ENCODE measurements at regions not wholly inside any gene's neighbourhood (a gene's known extent, or its start where the extent isn't known, plus 50 kb on each side); places are given as distances from the start of the nearest gene placed in this dataset.

GRCh38 chr22:47681411-47682165, 919.1 kb downstream of the TBC1D22A start:
- intact Hi-C loops (cut with DNase I) = no loop called here
- ATAC-seq = no peak
- DNase-seq (ENCODE audit: missing footprints) = no peak

GRCh38 chr22:47678636-47679287, 916.3 kb downstream of the TBC1D22A start:
- intact Hi-C loops (cut with DNase I) = no loop called here

GRCh38 chr22:47678048-47678447, 915.6 kb downstream of the TBC1D22A start:
- no peak for DNase-seq (ENCODE audit: missing footprints)
- intact Hi-C loops (cut with DNase I) = no loop called here
- no peak for ATAC-seq

More at GRCh38 chr22:47678636-47679287, 916.3 kb downstream of the TBC1D22A start:
- no peak for ATAC-seq
- no peak for DNase-seq (ENCODE audit: missing footprints)

GRCh38 chr22:47676685-47677084, 914.2 kb downstream of the TBC1D22A start:
- DNase-seq (ENCODE audit: missing footprints) = no peak
- intact Hi-C loops (cut with DNase I) = no loop called here
- no peak for ATAC-seq

GRCh38 chr22:47674600-47674999, 912.1 kb downstream of the TBC1D22A start:
- intact Hi-C loops (cut with DNase I) = no loop called here
- ATAC-seq = no peak
- DNase-seq (ENCODE audit: missing footprints) = no peak

- no peak for ATAC-seq
- intact Hi-C loops (cut with DNase I) = no loop called here
Observed at GRCh38 chr22:47673557-47673956, 911.1 kb downstream of the TBC1D22A start.

GRCh38 chr22:47672526-47672925, 910.1 kb downstream of the TBC1D22A start:
- intact Hi-C loops (cut with DNase I) = no loop called here
- no peak for DNase-seq (ENCODE audit: missing footprints)
- ATAC-seq = no peak

More at GRCh38 chr22:47673557-47673956, 911.1 kb downstream of the TBC1D22A start:
- no peak for DNase-seq (ENCODE audit: missing footprints)

GRCh38 chr22:47665151-47665550, 902.7 kb downstream of the TBC1D22A start:
- intact Hi-C loops (cut with DNase I) = no loop called here
- DNase-seq (ENCODE audit: missing footprints) (no peak), ATAC-seq (no peak)

GRCh38 chr22:47663615-47664605, 901.5 kb downstream of the TBC1D22A start:
- intact Hi-C loops (cut with DNase I) = no loop called here
- ATAC-seq = no peak
- no peak for DNase-seq (ENCODE audit: missing footprints)

GRCh38 chr22:47659467-47660223, 897.2 kb downstream of the TBC1D22A start:
- no peak for DNase-seq (ENCODE audit: missing footprints)
- intact Hi-C loops (cut with DNase I) = no loop called here
- ATAC-seq = no peak

GRCh38 chr22:47658182-47658581, 895.7 kb downstream of the TBC1D22A start:
- ATAC-seq (no peak), DNase-seq (ENCODE audit: missing footprints) (no peak)
- intact Hi-C loops (cut with DNase I) = no loop called here

GRCh38 chr22:47657224-47657623, 894.8 kb downstream of the TBC1D22A start:
- DNase-seq (ENCODE audit: missing footprints) = no peak
- ATAC-seq = no peak
- intact Hi-C loops (cut with DNase I) = no loop called here

- no peak for DNase-seq (ENCODE audit: missing footprints)
- no peak for ATAC-seq
- intact Hi-C loops (cut with DNase I) = no loop called here
Observed at GRCh38 chr22:47656806-47657205, 894.4 kb downstream of the TBC1D22A start.

GRCh38 chr22:47655930-47656329, 893.5 kb downstream of the TBC1D22A start:
- intact Hi-C loops (cut with DNase I) = no loop called here
- no peak for ATAC-seq
- no peak for DNase-seq (ENCODE audit: missing footprints)

GRCh38 chr22:47654922-47655491, 892.6 kb downstream of the TBC1D22A start:
- DNase-seq (ENCODE audit: missing footprints) (no peak), ATAC-seq (no peak)
- intact Hi-C loops (cut with DNase I) = no loop called here

- DNase-seq (ENCODE audit: missing footprints) (no peak), ATAC-seq (no peak)
- intact Hi-C loops (cut with DNase I) = no loop called here
Observed at GRCh38 chr22:47653921-47654320, 891.5 kb downstream of the TBC1D22A start.

GRCh38 chr22:47651216-47651987, 889.0 kb downstream of the TBC1D22A start:
- no peak for ATAC-seq
- DNase-seq (ENCODE audit: missing footprints) = no peak
- intact Hi-C loops (cut with DNase I) = no loop called here

- intact Hi-C loops (cut with DNase I) = no loop called here
- ATAC-seq (no peak), DNase-seq (ENCODE audit: missing footprints) (no peak)
Observed at GRCh38 chr22:47647720-47648119, 885.3 kb downstream of the TBC1D22A start.

All from Right ventricle myocardium inferior (tissue), 1 donor.